ENCODE measurements at regions not wholly inside any gene's neighbourhood (a gene's known extent, or its start where the extent isn't known, plus 50 kb on each side); places are given as distances from the start of the nearest gene placed in this dataset.

DNA sequence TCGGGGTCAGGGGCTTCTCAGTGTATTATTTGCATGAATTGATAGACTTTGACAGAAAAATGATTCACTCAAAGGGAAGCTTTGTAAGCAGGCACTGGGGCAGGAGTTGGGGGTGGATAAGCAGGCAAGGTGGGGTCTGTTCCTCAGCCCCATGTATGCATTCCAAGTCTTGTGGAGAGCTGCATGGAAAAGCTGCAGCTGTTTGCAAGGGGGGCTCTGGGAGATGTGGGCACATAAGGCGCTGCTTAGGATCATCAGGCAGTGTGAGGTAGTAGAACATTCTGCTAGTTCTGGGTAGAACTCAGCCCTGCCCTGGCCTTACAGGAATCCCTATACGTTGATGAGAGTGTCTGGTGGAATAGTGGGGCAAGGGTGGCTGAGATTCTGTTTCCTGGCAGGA is 154.2 kb upstream of the LRIG1 start:
- TF ChIP-seq CTCF (IDR thresholded peaks at IDR 0.05; ENCODE audit: low read depth, low read length): no peak

DNA sequence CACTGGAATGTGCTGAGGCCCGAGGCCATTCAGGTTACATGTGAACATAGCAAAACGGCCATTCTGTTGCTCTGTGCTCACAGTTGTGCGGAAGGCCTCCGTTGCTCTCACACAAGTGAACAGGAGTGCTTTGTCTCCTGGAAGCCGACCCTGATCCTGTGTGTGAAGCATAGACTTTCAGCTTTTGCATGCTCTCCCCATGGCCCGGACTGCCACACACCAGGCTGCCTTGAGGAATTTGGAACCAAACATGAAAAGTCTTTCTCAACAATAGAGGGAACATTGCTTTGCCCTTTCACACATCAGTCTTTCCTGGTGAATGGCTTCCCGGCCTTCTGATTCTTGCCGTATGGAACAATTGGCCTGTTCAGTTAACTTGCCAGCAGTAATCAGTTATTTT is 154.8 kb upstream of the LRIG1 start:
- H3K4me3 ChIP-seq (ENCODE audit: low read depth, low read length): no peak overlapping the region
- TF ChIP-seq CTCF (IDR thresholded peaks at IDR 0.05; ENCODE audit: low read depth, low read length): no peak

More for the DNA sequence above, 154.2 kb upstream of the LRIG1 start:
- H3K4me3 ChIP-seq (ENCODE audit: low read depth, low read length): no peak overlapping the region

- TF ChIP-seq CTCF (IDR thresholded peaks at IDR 0.05; ENCODE audit: low read depth, low read length): no peak
- H3K4me3 ChIP-seq (ENCODE audit: low read depth, low read length): no peak overlapping the region
Measured at GRCh38 chr3:66656609-66657008, 155.8 kb upstream of the LRIG1 start.

GRCh38 chr3:66659056-66659455 is 158.2 kb upstream of the LRIG1 start:
- TF ChIP-seq CTCF (IDR thresholded peaks at IDR 0.05; ENCODE audit: low read depth, low read length): no peak
- no peak overlapping the region for H3K4me3 ChIP-seq (ENCODE audit: low read depth, low read length)

- no peak for TF ChIP-seq CTCF (IDR thresholded peaks at IDR 0.05; ENCODE audit: low read depth, low read length)
- no peak overlapping the region for H3K4me3 ChIP-seq (ENCODE audit: low read depth, low read length)
Measured at GRCh38 chr3:66661628-66662027, 160.8 kb upstream of the LRIG1 start.

GRCh38 chr3:66662894-66663293 is 162.1 kb upstream of the LRIG1 start:
- TF ChIP-seq CTCF (IDR thresholded peaks at IDR 0.05; ENCODE audit: low read depth, low read length): no peak
- no peak overlapping the region for H3K4me3 ChIP-seq (ENCODE audit: low read depth, low read length)

DNA sequence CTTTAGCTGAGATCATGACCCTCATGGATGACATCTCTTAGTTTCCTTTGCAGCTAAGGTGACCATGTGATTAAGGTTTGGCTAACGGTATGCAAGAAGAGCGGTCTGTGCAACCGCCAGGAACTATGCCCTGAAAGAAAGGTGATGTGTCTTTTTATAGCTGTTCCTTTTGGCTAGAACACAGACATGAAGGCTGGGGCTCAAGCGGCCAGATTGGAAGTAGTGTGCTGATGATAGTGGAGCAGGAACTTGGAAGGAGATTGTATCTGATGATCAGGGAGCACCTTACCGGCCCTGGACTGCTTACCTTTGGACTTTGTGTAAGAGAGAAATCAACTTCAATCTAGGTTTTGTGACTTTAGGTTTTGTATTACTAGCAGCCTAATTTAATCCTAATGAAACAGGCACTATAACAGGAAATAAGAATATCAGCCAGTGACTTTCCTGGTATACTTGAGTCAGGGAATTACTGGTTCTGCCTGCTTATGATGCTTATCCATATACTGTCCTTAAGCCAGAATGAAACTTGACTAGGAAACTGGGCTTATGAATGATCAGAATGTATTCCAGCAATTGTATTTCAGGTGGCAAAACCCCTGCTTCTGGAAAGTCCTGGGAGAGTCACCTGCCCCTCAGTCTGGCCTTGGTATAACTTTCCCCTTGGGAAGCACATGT is 164.3 kb upstream of the LRIG1 start:
- H3K4me3 ChIP-seq (ENCODE audit: low read depth, low read length): no peak overlapping the region
- TF ChIP-seq CTCF (IDR thresholded peaks at IDR 0.05; ENCODE audit: low read depth, low read length): no peak
